Erythroblast (primary cell): ENCODE measurements at regions not wholly inside any gene's neighbourhood (a gene's known extent, or its start where the extent isn't known, plus 50 kb on each side); places are given as distances from the start of the nearest gene placed in this dataset.

Experiments used
- GATA1 ChIP-seq: IDR thresholded peaks from 2 replicates; pipeline ENCODE4 v1.6.1; 2011; ENCODE audit warnings: low read depth, mild to moderate bottlenecking, control low read depth, low read length, moderate library complexity
- POLR2A ChIP-seq: IDR thresholded peaks from 2 replicates; pipeline ENCODE4 v1.6.1; 2011; ENCODE audit warnings: mild to moderate bottlenecking, low read length

DNA sequence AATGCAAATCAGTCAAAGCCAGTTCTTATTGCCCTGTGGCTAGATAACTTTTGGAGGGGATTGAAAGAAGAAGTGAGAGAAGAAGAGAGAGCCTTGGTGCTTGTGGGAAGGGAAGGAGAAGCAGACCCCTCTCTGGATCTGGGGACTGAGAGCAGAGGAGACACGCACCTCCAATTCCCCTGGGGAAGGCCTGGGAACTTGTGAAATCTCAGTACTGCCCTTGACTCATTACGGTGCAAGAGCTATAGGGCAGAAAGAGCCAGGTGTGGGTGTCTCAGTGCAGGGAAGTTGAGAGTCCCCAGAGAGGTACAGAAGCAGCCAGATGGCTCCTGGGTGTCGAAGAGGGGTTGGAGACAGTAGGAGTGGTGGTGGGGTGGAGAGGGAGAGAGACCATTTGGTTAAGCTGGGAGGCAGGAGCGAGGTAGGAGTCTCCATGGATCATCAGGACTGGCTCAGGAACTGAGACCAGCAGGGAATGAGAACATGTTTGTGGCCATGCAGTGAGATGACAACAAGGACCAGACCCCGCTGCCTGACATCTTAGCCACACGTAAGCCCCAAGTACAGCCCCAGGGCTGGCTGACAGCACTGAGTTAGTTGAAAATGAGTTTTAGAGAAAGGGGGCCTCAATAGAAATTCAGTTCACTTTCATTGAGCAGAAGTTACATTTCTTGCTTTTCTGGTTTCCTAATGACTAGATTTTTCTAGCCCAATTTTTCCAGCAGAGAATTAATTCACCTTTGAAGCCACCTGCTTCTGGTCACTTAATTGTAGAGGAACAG is 238.2 kb downstream of the BUB3 start:
- TF ChIP-seq POLR2A (no peak), GATA1 (no peak)
